Naive B cell (primary cell): ENCODE measurements at regions not wholly inside any gene's neighbourhood (a gene's known extent, or its start where the extent isn't known, plus 50 kb on each side); places are given as distances from the start of the nearest gene placed in this dataset.

Source experiments
- ATAC-seq, 2 donors: fragments of 150-1000 bp; cut with Tn5 transposase; 2 replicates each; pipeline ENCODE4 v1.10.0; 2021; ENCODE audit warnings: low read depth in 2 of 2, mild to moderate bottlenecking in 2 of 2, moderate library complexity in 2 of 2
- DNase-seq: peaks from one replicate; pipeline ENCODE4 v3.0.0; 2022
- H3K27ac Mint-ChIP-seq, 6 donors: one replicate each; pipeline ENCODE4 v1.8.0; 2020 to 2022; ENCODE audit warnings: mild to moderate bottlenecking in 6 of 6, mixed read lengths in 6 of 6, moderate library complexity in 5 of 6, inconsistent platforms in 2 of 6
- H3K27me3 Mint-ChIP-seq, 3 donors: one replicate each; pipeline ENCODE4 v1.8.0; 2021 to 2022; ENCODE audit warnings: mixed read lengths in 3 of 3, mild to moderate bottlenecking in 1 of 3
- H3K36me3 Mint-ChIP-seq, 2 donors: one replicate each; pipeline ENCODE4 v1.8.0; 2020 to 2022; ENCODE audit warnings: mixed read lengths in 2 of 2, inconsistent platforms in 1 of 2, mild to moderate bottlenecking in 1 of 2
- H3K4me1 Mint-ChIP-seq, 3 donors: one replicate each; pipeline ENCODE4 v1.8.0; 2020 to 2022; ENCODE audit warnings: mixed read lengths in 3 of 3, inconsistent platforms in 1 of 3, mild to moderate bottlenecking in 1 of 3, moderate library complexity in 1 of 3
- H3K4me3 Mint-ChIP-seq, 8 donors: one replicate each; pipeline ENCODE4 v1.8.0; 2020 to 2022; ENCODE audit warnings: mild to moderate bottlenecking in 8 of 8, mixed read lengths in 8 of 8, moderate library complexity in 8 of 8, inconsistent platforms in 2 of 8
- H3K9me3 Mint-ChIP-seq, 7 donors: one replicate each; pipeline ENCODE4 v1.8.0; 2020 to 2022; ENCODE audit warnings: mixed read lengths in 7 of 7, mild to moderate bottlenecking in 5 of 7, inconsistent platforms in 2 of 7, moderate library complexity in 1 of 7

- ATAC-seq (no peak), DNase-seq (no peak)
- Mint-ChIP-seq H3K4me1 (no peaks in the 10 kb centered on the region), H3K27me3 (no peaks in the 10 kb centered on the region), H3K27ac (no peak overlapping the region), H3K36me3 (peaks cover 0 to 5% of the 10 kb centered on the region in 2 donors), H3K9me3 (peaks cover 0 to 15% (median 3%) of the 10 kb centered on the region in 7 donors), H3K4me3 (no peak overlapping the region)
Measured at GRCh38 chr11:104620991-104621390, 277.3 kb downstream of the CASP12 start.

DNA sequence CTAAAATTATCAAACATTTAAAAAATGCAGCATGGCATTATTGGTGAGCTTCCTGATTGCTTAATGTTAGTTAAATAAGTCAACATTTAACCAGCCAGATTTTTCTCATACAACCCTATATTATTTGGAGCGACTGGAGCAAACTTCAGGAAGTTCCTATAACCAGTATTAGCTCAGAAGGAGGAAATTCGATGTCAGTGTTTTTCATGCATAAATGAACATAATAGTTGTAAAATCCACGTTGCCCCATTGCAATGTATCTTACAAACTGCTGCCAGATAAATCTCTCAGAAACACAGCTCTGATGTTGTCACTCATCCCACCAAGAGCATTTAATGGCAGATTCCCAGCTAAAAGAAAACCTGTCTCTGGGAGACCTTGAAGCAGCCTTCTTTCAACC lies 278.5 kb downstream of the CASP12 start:
- Mint-ChIP-seq H3K27ac (no peak overlapping the region), H3K9me3 (peaks cover 0 to 15% (median 4%) of the 10 kb centered on the region in 7 donors), H3K27me3 (no peaks in the 10 kb centered on the region), H3K4me1 (no peaks in the 10 kb centered on the region), H3K36me3 (peaks cover 0 to 5% of the 10 kb centered on the region in 2 donors), H3K4me3 (no peak overlapping the region)
- no peak for ATAC-seq
- DNase-seq, result no peak

- H3K9me3 Mint-ChIP-seq, result peaks cover 0 to 15% (median 4%) of the 10 kb centered on the region in 7 donors
- no peak overlapping the region for H3K4me3 Mint-ChIP-seq
- ATAC-seq, result no peak
- H3K27me3 Mint-ChIP-seq, result no peaks in the 10 kb centered on the region
- no peak for DNase-seq
- H3K27ac Mint-ChIP-seq, result no peak overlapping the region
- H3K4me1 Mint-ChIP-seq, result no peaks in the 10 kb centered on the region
- peaks cover 0 to 5% of the 10 kb centered on the region in 2 donors for H3K36me3 Mint-ChIP-seq
Measured at GRCh38 chr11:104618954-104619353, 279.3 kb downstream of the CASP12 start.

DNA sequence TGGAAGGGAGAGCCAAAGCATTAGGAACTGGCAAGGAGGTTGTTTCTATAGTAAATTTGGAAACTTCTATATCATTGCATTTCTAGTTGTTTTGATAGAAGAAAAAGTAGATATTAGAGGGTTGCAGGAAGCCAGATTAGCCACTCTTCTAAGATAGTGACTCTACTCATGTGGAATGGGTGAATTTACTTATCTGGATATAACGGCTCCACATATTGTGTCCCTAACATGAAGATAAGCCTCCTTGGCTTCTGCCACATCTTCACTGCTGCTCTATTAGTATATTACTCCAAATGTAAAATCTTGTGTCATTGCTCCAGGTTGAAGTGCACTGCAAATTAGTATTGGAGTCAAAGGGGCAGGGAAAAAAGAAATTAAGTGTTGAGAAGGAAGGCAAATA lies 283.3 kb downstream of the CASP12 start:
- Mint-ChIP-seq H3K27me3 (no peaks in the 10 kb centered on the region), H3K4me1 (no peaks in the 10 kb centered on the region), H3K9me3 (peaks cover 0 to 15% (median 4%) of the 10 kb centered on the region in 7 donors), H3K36me3 (peaks cover 0 to 5% of the 10 kb centered on the region in 2 donors), H3K27ac (no peak overlapping the region), H3K4me3 (peak overlapping the region in 1 of 8 donors; percentile 4)
- DNase-seq (no peak), ATAC-seq (no peak)

GRCh38 chr11:104614117-104614680 lies 284.1 kb downstream of the CASP12 start:
- ATAC-seq (no peak), DNase-seq (no peak)
- Mint-ChIP-seq H3K9me3 (peaks cover 0 to 15% (median 4%) of the 10 kb centered on the region in 7 donors), H3K27me3 (no peaks in the 10 kb centered on the region), H3K36me3 (peaks cover 0 to 5% of the 10 kb centered on the region in 2 donors), H3K4me1 (no peaks in the 10 kb centered on the region), H3K4me3 (no peak overlapping the region), H3K27ac (no peak overlapping the region)

DNA sequence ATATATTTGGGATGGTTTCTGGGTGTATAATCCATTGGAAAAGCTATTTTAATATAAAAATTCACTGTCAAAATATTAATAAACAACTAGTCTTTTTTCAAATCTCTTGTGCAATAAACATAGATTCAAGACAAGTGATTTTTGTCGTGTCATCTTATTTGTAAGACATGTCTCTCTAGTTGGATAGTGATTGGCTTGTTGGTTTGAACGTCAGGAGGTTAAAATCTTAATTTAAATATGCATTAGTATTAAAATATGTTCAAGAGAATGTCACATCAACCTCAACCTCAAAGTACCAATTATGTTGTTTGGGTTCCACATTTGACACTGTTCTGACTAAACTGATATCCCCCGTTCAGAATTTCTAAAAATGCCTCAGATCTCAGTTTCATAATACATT lies 287.6 kb downstream of the CASP12 start:
- H3K36me3 Mint-ChIP-seq, result no peaks in the 10 kb centered on the region
- H3K4me3 Mint-ChIP-seq, result no peak overlapping the region
- no peaks in the 10 kb centered on the region for H3K27me3 Mint-ChIP-seq

GRCh38 chr11:104609311-104610085 lies 288.8 kb downstream of the CASP12 start:
- peak; percentile 31 for DNase-seq

More for the DNA sequence above, 287.6 kb downstream of the CASP12 start:
- Mint-ChIP-seq H3K9me3 (peaks cover 0 to 1% (median 0%) of the 10 kb centered on the region in 7 donors), H3K27ac (no peak overlapping the region), H3K4me1 (no peaks in the 10 kb centered on the region)
- ATAC-seq, result no peak
- no peak for DNase-seq

GRCh38 chr11:104602643-104603042 lies 295.6 kb downstream of the CASP12 start:
- Mint-ChIP-seq H3K27ac (no peak overlapping the region), H3K9me3 (no peaks in the 10 kb centered on the region), H3K4me1 (no peaks in the 10 kb centered on the region), H3K4me3 (no peak overlapping the region), H3K27me3 (peaks cover 0 to 4% (median 4%) of the 10 kb centered on the region in 3 donors), H3K36me3 (no peaks in the 10 kb centered on the region)
- DNase-seq (no peak), ATAC-seq (no peak)

More at GRCh38 chr11:104609311-104610085, 288.8 kb downstream of the CASP12 start:
- no peak overlapping the region for H3K4me3 Mint-ChIP-seq
- peak; percentile 74 to 84 for ATAC-seq
- H3K27ac Mint-ChIP-seq, result no peak overlapping the region
- no peaks in the 10 kb centered on the region for H3K9me3 Mint-ChIP-seq
- H3K27me3 Mint-ChIP-seq, result peaks cover 0 to 4% (median 0%) of the 10 kb centered on the region in 3 donors
- no peaks in the 10 kb centered on the region for H3K4me1 Mint-ChIP-seq
- H3K36me3 Mint-ChIP-seq, result no peaks in the 10 kb centered on the region

- Mint-ChIP-seq H3K4me3 (no peak overlapping the region), H3K27ac (no peak overlapping the region), H3K9me3 (no peaks in the 10 kb centered on the region), H3K27me3 (peaks cover 0 to 8% (median 0%) of the 10 kb centered on the region in 3 donors), H3K36me3 (no peaks in the 10 kb centered on the region), H3K4me1 (no peaks in the 10 kb centered on the region)
- DNase-seq (no peak), ATAC-seq (no peak)
Measured at GRCh38 chr11:104594228-104594958, 303.9 kb downstream of the CASP12 start.

- DNase-seq (no peak), ATAC-seq (no peak)
- no peaks in the 10 kb centered on the region for H3K36me3 Mint-ChIP-seq
- H3K27ac Mint-ChIP-seq, result peak overlapping the region in 2 of 6 donors; percentile 6 to 48
- peaks cover 0 to 21% (median 14%) of the 10 kb centered on the region in 3 donors for H3K27me3 Mint-ChIP-seq
- H3K4me3 Mint-ChIP-seq, result no peak overlapping the region
- no peaks in the 10 kb centered on the region for H3K4me1 Mint-ChIP-seq
- no peaks in the 10 kb centered on the region for H3K9me3 Mint-ChIP-seq
Measured at GRCh38 chr11:104588970-104589369, 309.3 kb downstream of the CASP12 start.

DNA sequence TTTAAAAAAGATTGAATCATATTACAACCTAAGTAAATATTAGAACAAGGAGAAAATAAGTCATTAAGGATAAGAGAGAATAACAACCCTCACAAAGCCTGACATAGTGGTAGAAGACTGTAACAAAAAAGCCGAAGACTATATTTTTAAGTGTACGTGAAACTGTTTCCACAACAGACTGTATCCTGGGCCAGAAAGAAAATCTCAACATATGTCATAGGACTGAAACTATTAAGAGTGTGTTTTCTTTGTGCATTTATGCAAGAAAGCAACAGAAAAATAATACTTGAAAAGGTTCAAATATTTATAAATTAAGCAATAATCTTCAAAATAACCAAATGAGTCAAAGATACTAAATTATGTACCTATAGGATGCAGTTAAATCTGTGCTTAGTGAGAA lies 309.8 kb downstream of the CASP12 start:
- ATAC-seq (no peak), DNase-seq (no peak)
- H3K4me3 Mint-ChIP-seq, result no peak overlapping the region

DNA sequence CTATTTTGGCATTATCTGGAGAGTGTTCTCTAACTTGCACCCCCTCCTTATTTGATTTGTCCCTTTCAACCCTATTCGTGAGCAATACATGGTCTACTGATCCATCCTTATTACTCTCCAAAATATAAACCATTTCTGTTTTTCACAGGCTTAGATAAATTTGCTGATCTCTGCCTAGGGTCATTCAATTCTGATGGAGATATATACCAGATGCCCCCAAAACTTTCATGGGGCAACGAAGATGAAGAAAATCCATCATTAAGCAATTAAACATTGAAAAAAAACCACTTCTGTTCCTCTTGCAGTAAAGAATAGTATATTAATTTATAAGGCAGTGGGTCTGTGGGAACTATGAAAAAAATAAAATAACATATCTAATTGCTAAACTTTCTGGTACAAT lies 313.4 kb downstream of the CASP12 start:
- H3K9me3 Mint-ChIP-seq, result no peaks in the 10 kb centered on the region
- no peak overlapping the region for H3K4me3 Mint-ChIP-seq
- H3K36me3 Mint-ChIP-seq, result no peaks in the 10 kb centered on the region
- DNase-seq (no peak), ATAC-seq (no peak)
- no peaks in the 10 kb centered on the region for H3K4me1 Mint-ChIP-seq
- no peak overlapping the region for H3K27ac Mint-ChIP-seq
- H3K27me3 Mint-ChIP-seq, result peaks cover 0 to 30% (median 21%) of the 10 kb centered on the region in 3 donors

More for the DNA sequence above, 309.8 kb downstream of the CASP12 start:
- H3K27me3 Mint-ChIP-seq, result peaks cover 0 to 25% (median 17%) of the 10 kb centered on the region in 3 donors
- H3K4me1 Mint-ChIP-seq, result no peaks in the 10 kb centered on the region
- H3K27ac Mint-ChIP-seq, result no peak overlapping the region
- H3K9me3 Mint-ChIP-seq, result no peaks in the 10 kb centered on the region
- no peaks in the 10 kb centered on the region for H3K36me3 Mint-ChIP-seq

DNA sequence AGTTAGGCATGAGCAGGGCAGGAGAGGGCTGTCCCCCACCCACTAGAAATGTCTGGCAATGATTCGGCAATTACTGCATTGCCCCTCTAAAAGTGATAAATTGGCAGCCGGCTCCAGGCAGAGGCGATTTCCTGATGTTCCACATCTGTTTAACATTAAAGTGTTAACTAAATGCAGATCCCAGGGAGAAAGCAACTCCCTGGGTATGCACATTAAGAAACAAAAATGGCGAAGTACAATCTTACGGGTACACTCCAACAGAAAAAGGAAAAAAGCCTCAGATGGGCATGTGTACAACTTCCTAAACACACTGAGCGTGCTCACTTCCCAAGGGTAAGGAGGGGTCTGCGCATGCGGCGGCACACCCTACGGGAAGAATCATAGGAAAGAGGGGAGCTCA lies 314.4 kb downstream of the CASP12 start:
- Mint-ChIP-seq H3K4me3 (no peak overlapping the region), H3K36me3 (no peaks in the 10 kb centered on the region), H3K27me3 (peaks cover 0 to 30% (median 21%) of the 10 kb centered on the region in 3 donors), H3K27ac (no peak overlapping the region), H3K9me3 (no peaks in the 10 kb centered on the region), H3K4me1 (no peaks in the 10 kb centered on the region)
- DNase-seq (no peak), ATAC-seq (no peak)
